ENCODE measurements at regions not wholly inside any gene's neighbourhood (a gene's known extent, or its start where the extent isn't known, plus 50 kb on each side); places are given as distances from the start of the nearest gene placed in this dataset.
"Not testable (repeated sequence)": the region's sequence is repeated elsewhere in the genome, so short reads cannot be mapped to it uniquely, and the experiment has no call there.

- H3K4me3 ChIP-seq, H3K27ac ChIP-seq, H3K4me1 ChIP-seq, H3K9me3 ChIP-seq, H3K27me3 ChIP-seq, H3K36me3 ChIP-seq: not testable (repeated sequence)
- peak in 4 of 6 experiments; percentile 20 to 36 (median 26) for TF ChIP-seq CTCF (IDR thresholded peaks at IDR 0.05)
- peak in 2 of 3 donors; percentile 72 to 73 for DNase-seq
These were observed 109.2 kb upstream of the FBXO28 start for GRCh38 chr1:224004552-224005315.

GRCh38 chr1:224003896-224004295, 110.0 kb upstream of the FBXO28 start:
- H3K27ac ChIP-seq, DNase-seq, H3K27me3 ChIP-seq, H3K9me3 ChIP-seq, H3K4me1 ChIP-seq, H3K4me3 ChIP-seq, H3K36me3 ChIP-seq: not testable (repeated sequence)

DNA sequence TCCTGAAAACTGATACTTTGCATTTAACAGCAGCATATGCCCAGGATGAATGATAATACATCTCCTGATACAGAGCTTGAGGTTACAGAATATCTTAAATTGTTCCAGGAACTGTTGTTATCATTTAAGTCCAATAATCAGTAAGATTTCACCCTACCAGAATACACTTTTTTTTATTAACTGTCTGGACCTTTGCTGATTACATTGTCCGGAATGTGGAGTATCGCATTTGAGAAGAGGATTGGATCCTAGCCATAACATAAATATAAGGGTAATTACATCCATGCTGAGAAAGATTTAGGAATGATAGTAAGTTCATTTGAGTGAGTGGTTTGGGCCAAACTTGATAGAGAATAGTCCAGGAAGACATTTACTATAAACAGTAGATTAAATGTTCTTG, 112.2 kb upstream of the FBXO28 start:
- not testable (repeated sequence) for H3K4me1 ChIP-seq, H3K9me3 ChIP-seq, H3K36me3 ChIP-seq, DNase-seq, H3K27me3 ChIP-seq, H3K27ac ChIP-seq, H3K4me3 ChIP-seq

DNA sequence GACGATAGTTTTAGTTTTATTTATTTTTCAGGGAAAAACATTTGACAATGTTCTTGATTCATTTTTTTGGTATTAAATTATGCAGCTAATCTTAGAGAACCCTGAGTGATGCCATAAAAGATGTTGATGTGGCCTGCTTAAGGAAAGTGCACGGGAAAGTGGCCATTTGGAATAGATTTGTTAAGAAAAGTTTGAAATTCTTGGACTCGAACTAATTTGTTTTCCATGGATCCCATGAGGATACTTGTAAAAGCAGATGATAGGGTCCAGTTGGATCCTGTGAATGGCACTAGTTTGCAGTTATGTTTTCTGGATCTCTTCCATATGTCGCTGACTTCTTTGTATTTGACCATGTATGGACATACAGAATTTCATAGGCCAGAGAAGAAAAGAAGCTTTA, 114.2 kb upstream of the FBXO28 start:
- H3K4me1 ChIP-seq, H3K27ac ChIP-seq, H3K27me3 ChIP-seq, H3K4me3 ChIP-seq, H3K9me3 ChIP-seq, DNase-seq, H3K36me3 ChIP-seq: not testable (repeated sequence)

DNA sequence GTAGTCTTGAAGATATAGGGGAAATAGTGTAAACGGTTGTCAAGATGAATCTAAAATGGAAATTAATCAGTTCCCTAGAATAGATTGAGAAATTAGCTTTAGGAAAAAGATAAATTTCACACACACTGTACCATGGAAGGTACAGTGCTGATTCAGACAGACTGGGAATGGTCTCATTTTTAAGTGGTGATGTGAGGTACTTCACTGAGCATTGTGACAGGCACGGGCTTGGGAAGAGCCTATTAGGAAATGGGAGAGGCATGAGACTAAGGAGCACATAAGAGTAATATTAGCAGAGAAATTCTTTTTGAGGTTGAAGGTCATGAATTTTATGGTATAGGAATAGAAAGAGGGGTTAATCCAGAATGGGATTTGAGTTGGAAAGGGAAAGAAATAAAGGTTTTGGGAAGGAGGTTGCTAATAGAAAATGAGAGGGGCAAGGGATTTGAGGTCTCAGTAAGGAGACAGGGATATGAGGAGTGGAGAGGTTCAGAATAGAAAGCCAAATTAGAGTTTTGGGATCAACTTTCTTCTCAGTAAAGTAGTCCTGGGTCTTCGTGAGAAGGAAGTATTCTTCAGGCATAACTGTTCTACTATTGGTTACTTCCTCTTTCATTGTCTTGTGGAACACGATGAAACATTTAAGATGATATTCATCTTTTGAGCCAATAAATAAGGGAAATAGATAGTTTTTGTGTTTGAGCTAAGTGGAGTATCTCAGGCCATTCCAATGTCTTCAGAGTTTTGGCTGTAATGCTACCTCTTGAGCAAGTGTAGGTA, 115.0 kb upstream of the FBXO28 start:
- H3K36me3 ChIP-seq, H3K9me3 ChIP-seq, H3K4me3 ChIP-seq, H3K27me3 ChIP-seq, H3K4me1 ChIP-seq, H3K27ac ChIP-seq, DNase-seq: not testable (repeated sequence)

DNA sequence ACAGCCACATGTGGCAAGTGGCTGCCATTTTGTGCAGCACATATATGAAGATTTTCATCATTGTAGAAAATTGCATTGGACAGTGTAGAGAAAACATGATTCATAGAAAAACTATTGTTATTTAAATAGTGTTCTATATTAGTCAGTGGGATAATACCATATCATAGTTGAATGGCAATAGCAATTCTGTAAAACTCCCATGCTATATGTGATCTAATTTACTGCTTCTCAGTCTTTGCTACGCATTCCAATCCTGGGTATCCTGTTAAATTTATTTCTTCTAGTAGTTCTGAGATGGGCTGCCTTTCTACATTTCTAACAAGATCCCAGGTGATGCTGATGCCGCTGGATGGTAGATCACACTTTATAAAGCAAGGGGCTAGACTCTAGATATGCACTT, 117.5 kb upstream of the FBXO28 start:
- H3K36me3 ChIP-seq, H3K9me3 ChIP-seq, H3K27ac ChIP-seq, H3K4me3 ChIP-seq, H3K4me1 ChIP-seq, H3K27me3 ChIP-seq, DNase-seq: not testable (repeated sequence)

- TF ChIP-seq CTCF (IDR thresholded peaks at IDR 0.05) (peak in 1 of 6 experiments; percentile 5), POLR2A (IDR thresholded peaks at IDR 0.05) (peak; percentile 68 to 87)
- H3K36me3 ChIP-seq, H3K4me1 ChIP-seq, H3K9me3 ChIP-seq, H3K27me3 ChIP-seq: not testable (repeated sequence)
- H3K27ac ChIP-seq = peak overlapping the region; percentile 82 to 91 (median 87)
- peak; percentile 100 for DNase-seq
- H3K4me3 ChIP-seq = peak overlapping the region; percentile 53 to 91 (median 65)
These were observed 121.3 kb upstream of the FBXO28 start for GRCh38 chr1:223992456-223993246.

DNA sequence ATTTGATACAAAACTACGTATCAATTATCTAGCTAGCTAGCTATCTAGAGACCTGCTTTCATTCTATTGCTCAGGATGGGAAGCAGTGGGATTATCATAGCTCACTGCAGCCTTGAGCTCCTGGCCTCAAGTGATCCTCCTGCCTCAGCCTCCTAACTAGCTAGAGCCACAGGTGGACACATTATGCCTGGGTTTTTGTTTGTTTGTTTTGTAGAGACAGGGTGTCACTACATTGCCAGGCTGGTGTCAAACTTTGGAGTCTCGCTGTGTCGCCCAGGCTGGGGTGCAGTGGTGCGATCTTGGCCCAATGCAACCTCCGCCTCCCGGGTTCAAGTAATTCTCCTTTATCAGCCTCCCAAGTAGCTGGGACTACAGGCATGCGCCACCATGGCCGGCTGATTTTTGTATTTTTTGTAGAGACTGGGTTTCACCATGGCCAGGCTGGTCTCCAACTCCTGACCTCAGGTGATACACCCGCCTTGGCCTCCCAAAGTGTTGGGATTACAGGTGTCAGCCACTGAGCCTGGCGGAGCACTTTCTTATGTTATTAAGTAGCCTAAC, 122.5 kb upstream of the FBXO28 start:
- not testable (repeated sequence) for H3K27me3 ChIP-seq, H3K4me3 ChIP-seq, H3K9me3 ChIP-seq, H3K4me1 ChIP-seq, H3K27ac ChIP-seq, DNase-seq, H3K36me3 ChIP-seq

DNA sequence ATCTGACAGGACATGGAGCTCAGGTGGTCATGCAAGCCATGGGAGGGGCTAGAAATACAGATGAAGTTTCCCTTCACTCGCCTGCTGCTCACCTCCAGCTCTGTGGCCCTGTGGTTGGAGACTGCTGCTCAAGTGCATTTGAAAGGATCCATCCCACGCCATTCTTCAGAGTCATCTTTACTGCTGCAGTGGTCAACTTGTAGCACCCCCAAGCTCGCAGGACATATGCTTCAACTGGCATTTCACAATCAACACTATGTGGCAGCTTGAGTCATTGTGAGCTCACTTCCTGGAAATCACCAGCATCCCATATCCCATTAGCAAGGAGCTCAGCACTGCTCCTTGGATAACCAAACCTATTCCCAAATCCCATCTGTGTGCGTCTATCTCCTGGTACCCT, 116.2 kb upstream of the TP53BP2 start:
- not testable (repeated sequence) for DNase-seq, H3K4me3 ChIP-seq, H3K27me3 ChIP-seq, H3K27ac ChIP-seq, H3K4me1 ChIP-seq, H3K9me3 ChIP-seq, H3K36me3 ChIP-seq

- H3K36me3 ChIP-seq, H3K27ac ChIP-seq, DNase-seq, H3K4me1 ChIP-seq, H3K27me3 ChIP-seq, H3K9me3 ChIP-seq, H3K4me3 ChIP-seq: not testable (repeated sequence)
These were observed 107.1 kb upstream of the TP53BP2 start for GRCh38 chr1:223952801-223953200.

- not testable (repeated sequence) for H3K9me3 ChIP-seq, H3K4me1 ChIP-seq, H3K27me3 ChIP-seq, DNase-seq, H3K4me3 ChIP-seq, H3K27ac ChIP-seq, H3K36me3 ChIP-seq
These were observed 105.8 kb upstream of the TP53BP2 start for GRCh38 chr1:223951551-223951950.

DNA sequence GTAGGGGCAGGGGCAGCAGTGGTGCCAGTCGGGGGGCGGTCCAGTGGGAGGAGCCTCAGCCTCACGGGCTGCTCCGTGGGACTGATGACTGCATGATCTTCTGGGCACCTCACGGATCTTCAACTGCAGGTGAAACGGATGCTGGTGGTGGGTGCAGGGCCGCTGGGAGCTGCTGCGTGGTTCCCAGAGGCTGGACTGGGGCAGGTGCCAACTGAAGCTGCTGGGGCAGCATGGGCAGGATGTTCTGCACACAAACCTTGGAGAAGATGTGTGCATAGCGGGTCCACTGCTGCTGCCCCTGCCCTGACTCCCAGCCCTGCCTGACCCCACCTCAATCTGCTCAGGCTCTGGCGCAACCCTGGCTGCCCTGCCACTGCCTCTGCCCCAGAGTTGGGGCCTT, 104.2 kb upstream of the TP53BP2 start:
- not testable (repeated sequence) for H3K27ac ChIP-seq, DNase-seq, H3K4me3 ChIP-seq, H3K9me3 ChIP-seq, H3K27me3 ChIP-seq, H3K4me1 ChIP-seq, H3K36me3 ChIP-seq

Measured in Peyer's patch (tissue), 4 donors.